Kidney tubule cell (primary cell): ENCODE measurements at regions not wholly inside any gene's neighbourhood (a gene's known extent, or its start where the extent isn't known, plus 50 kb on each side); places are given as distances from the start of the nearest gene placed in this dataset.

Experiments used
- DNase-seq: peaks from one replicate; pipeline ENCODE4 v3.0.0-alpha.2; 2018; ENCODE audit warnings: low spot score

DNA sequence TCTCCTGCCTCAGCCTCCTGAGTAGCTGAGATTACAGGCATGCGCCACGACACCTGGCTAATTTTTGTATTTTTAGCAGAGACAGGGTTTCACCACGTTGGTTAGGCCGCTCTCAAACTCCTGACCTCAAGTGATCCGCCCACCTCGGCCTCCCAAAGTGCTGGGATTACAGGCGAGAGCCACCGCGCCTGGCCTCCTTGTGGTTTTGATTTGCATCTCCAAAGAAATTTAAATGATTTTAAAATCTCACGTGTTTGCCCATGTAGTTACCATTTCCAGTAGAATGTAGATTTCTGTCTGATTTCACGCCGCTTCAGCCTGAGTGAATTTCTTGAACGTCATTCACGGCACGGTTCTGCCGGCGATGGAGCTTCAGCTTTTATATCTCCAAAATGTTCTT, 55.8 kb downstream of the IGF2 start:
- no peak for DNase-seq

DNA sequence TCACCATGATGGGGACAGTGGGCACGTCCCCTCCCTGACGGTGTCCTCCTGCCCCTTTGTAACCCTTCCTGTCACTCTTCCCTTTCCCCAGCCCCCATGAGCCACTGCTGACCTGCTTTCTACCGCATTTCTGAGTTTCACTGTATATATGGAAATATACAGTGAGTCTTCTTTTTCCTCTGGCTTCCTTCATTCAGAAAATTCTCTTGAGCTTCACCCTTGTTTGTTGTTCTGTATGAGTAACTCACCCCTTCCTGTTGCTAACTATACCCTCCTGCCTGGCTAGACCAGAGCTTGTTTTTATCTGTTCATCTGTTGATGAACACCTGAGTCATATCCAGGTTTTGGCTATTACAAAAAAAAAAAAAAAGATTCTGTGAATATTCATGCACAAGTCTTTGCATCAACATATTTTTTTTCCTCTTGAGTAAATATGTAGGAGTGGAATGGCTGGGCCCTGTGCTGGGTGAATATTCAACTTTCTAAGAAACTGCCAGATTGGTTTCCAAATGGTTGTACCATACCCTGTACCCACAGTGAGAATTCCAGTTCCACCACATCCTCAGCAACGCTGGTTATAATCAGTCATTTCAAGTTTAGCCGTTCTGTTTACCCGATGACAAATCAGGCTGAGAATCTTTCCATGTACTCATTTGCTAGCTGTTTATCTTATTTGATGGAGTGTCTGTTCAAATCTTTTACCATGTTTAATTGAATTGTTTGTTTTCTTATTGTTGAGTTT, 62.0 kb downstream of the IGF2 start:
- DNase-seq: peak; percentile 84

DNA sequence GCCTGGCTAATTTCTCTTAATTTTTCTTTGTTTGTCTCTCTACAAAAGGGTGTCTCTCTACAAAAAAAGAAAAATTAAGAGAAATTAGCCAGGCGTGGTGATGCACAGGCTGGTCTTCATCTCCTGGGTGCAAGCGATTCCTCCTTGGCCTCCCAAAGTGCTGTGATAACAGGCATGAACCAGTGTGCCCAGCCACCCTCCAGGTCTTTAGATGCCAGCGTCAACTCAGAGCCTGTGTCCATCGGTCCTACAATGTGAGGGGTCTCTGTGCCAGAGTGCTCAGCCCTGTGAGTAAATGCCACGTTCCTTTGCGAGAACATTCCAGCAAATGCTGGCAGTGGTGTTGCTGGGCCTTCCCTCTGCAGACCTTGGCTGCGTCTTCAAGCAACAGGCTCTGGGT, 62.7 kb downstream of the IGF2 start:
- DNase-seq: no peak

DNA sequence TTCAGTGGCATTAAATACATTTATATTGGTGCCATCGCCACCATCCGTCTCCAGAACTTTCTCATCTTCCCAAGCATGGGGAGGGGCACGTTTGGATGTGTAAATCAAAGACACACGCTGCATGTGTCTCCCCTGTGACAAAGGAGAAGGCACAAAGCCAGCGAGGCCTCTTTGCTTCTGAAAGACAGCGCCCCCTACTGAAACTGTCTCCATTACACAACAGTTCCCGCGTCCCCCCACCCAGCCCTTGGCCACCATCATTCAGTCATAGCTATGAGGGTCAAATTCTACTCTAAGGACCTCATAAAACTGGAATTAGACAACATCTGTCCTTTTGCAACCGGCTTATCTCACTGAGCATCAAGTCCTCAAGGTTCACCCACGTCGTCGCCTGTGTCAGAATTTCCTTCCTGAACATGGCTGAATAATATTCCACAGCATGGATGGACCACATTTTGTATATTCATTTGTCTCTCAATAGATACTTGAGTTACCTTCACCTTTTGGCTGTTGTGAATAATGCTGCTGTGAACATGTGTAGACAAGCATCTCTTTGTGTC, 64.8 kb downstream of the IGF2 start:
- no peak for DNase-seq

DNA sequence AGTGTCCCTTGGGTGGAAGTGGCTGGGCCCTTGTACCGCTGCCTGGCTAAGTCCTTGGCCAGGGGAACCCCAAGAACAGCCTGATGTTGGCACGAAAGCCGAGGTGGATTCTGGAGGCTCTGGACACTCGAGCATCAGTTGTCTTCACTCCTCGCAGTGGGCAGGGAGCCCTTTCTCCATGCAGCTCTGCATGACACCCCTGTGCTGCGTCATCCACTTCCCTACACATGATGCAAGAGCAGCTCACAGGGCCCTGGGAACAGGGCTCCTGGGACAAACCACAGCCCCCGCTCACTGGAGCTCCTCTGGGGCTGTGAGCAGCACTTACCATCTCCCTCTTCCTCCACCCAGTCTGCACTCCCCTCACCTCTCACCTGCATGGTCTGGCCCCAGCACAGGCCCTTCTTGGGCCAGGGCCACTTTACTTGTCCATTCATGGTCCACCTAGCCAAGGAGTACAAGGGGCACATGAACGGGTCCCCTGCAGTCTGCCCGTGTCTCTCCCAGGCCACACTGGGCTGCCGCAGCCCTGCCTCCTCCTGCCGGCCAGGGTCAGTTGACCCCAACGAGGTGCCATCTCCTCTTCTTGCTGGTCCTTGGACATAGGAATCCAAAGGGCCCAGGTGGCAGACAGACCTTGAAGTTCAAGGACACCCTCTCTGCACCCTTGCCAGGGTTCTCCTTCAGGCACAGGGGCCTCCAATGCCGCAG, 66.5 kb downstream of the IGF2 start:
- DNase-seq: no peak

DNA sequence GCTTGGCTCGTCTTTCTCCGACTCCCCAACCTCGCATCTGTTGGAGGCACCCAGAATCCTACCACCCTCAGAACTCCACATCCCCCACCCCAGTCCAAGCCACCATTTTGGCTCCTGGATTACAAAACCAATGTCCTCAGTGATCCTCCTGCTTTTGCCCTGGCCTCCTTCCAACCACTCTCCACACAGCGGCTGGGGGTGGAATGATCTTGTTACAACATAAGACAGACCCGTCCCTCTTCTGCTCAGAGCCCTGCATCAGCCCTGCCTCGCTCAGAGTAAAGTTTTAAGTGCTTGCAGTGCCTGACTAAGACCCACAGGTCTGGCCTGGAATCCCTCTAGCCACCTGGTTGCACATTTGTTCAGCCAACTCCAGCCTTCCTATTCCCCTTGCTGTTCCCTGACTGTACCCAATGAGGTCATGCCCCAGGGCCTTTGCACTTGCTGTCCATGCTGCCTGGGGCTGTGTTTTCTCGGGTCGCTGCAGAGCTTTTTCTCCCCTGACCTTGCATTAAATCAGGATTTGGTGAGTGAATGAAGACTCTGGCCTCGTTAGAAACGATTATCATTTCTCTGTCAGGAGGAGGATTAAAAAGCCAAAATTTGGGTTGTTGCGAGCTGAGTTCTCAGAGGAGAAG, 67.3 kb downstream of the IGF2 start:
- DNase-seq: no peak
